NCI-H1436 (cell line): ENCODE measurements at regions not wholly inside any gene's neighbourhood (a gene's known extent, or its start where the extent isn't known, plus 50 kb on each side); places are given as distances from the start of the nearest gene placed in this dataset.
"Not testable (repeated sequence)": the region's sequence is repeated elsewhere in the genome, so short reads cannot be mapped to it uniquely, and the experiment has no call there.

ENCODE experiments used
- DNase-seq: peaks from one replicate; lab custom pipeline; 2025; lab: John Stamatoyannopoulos, UW

DNA sequence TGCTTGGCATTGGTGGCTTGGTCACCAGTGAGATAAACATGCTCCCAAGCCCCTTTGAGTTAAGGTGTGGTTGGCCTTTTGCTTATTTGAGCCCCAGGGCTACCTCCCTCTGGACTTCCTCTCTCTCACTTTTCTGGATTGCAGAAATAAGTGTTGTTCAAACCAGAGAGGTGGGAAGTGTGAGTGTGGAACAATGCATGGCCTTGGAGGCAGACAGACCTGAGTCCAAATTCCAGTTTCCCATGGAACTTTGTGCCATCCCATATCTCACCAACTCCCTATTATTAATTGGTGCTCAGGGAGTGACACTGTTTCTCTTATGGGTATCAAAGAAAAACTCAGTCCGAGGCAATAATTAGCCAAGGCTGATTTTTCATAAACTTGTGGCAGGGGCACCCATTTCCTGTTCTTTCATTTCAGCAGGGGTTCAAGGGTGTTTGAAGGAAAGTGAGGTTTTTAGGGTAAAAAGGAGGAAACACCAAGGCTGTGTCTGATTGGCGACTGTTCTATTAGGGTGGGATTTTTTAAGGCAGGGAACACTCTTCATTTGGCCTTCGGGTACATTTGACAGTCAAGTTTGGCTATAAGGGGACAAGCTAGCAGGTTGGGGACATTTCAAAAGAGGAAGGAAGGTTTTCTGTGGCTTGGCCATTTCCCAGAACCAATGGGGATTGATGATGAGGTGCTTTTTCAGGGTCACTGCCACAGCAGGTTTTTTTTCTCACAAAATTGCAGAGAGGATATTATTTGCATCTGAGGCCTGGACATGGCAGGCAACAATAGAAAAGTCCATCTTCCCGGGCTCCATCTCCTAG, 148.8 kb upstream of the NPY start:
- no peak for DNase-seq

DNA sequence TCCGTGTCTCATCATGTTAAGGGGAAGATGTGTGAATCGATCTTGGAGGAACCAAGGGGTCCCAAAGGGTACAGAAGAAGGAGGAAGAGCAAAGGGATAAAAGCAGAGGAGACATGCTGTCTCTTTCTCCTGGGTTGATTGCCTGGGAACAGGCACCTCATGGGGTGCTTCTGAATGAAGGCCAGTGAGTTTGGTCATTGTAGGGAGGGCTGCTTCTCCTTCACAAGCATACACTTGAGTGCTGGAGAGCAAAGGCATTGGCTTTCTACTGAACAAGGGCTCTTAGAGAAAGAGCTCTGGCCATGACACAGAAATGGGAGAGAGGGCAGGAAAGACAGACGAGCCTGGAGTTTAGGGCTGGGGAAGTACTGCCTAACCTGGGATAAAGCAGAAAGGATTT, 146.7 kb upstream of the NPY start:
- no peak for DNase-seq

DNA sequence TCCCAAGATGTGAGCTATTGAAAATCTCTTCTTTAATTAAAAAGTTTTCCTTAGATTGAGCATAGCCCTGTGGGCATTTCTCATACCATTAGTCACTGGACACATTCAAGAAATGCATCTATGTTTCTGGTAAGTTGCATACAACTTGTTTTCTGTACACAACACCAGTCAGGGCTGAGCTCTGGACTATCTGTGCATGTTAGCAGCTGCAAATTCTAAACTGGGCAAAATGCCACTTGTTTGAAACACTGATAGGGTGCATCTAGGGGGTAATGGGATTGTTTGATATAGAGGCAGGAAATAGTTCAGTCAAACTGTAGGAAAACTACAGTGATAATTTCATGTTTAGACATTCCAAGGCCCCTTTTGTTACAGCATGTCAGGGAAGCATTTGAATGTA, 145.6 kb upstream of the NPY start:
- no peak for DNase-seq

DNA sequence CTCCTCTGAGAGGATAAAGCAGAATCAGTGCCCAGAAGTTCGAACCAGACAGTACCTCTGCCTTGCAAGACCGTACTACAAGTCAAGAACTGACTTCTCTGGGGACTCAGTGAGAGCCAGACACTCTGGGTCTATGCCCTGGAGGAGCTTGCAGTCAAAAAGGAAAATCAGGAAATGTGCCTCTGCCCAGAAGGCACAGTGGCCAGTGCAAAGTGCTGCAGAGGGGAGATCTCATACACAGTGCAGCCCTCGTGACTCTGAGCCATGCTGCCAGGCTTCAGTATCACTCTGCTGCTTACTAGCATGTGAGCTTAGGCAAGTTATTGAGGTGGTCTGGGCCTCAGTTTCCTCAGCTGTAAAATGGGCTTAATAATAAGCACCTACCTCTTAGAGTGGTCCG, 144.0 kb upstream of the NPY start:
- DNase-seq = no peak

DNA sequence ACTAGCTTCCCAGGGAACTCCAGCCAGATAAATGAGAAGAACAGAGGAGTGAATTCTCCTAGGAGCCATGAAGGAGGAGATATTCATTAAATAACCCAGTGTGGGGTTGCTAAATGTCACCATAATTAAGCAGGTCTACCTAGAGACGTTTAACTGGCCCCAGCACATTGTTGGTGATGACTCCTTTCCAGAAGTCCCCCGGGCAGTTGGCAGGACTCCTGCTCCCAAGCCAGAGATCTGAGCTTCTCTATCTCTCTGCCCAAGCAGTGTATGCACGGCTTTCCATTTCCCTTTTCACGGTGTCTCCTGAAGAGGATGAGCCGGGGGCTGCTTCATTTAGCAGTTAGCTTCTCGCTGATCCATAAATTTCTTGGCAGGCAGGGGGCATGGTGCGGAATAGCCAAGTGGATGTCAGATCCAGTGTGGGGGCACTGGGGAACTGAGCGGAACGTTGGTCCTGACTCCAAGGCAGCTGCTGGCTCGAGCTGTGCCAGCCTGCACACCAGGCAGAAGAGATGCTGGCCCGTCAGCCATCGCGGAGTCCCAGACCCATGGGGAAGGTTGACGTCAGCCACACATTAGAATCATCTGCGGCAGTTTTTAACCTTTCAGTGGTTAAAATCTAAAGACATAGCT, 142.0 kb upstream of the NPY start:
- DNase-seq = no peak

DNA sequence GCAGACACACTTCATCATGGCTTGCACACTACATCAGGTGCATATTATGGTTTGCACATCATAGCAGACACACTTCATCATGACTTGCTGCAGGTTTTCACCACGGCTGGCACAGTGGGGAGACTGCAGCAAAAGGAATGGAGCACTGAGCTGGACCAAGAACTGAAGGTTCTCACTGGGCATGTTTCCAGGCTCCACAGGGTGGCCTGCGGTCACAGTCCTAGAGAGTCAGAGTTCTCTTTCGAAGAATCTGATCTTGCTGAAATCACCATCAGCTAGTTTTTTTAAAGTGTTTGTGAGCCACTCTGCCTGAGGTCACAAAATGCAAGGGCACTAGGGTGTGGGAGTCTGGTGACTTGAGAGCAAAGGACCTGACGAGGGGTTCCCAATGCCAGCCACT, 140.4 kb upstream of the NPY start:
- no peak for DNase-seq

DNA sequence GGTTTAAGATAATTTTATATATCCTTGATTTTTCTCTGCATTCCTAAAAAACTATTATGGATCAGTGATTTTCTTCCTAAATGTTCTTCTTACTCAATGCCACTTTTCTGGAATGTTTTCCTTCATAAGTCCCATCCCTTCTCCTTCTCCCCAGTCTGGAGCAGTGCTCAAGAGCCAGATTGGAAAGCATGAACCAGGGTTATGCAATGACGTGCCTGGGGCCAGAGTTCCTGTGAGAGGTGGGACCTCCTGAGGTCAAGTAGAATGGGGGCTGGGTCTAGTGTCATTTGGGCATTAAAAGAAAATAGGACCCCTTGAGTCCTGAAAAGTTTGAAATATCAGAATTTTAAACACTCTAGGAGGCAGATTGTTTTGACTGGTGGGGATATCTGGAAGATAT, 132.0 kb upstream of the NPY start:
- no peak for DNase-seq

DNA sequence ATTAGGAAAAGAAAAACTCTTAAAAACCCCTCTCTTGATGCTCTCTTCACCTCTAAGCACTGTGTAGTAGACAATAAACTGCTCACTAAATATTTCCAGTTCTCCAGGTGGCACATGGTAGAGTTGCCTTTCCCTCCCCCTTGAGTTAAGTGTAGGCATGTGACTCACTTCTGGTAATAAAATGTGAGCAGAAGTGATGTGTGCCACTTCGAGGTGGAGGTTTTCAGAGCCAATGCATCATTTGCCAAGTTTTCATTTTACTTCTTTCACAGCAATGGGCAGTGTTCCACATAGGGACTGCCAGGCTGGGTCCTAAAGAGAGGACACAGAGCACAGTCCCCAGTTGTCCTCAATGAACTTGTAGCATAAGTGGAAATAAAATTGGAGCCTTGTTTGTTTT, 131.6 kb upstream of the NPY start:
- DNase-seq = no peak

DNA sequence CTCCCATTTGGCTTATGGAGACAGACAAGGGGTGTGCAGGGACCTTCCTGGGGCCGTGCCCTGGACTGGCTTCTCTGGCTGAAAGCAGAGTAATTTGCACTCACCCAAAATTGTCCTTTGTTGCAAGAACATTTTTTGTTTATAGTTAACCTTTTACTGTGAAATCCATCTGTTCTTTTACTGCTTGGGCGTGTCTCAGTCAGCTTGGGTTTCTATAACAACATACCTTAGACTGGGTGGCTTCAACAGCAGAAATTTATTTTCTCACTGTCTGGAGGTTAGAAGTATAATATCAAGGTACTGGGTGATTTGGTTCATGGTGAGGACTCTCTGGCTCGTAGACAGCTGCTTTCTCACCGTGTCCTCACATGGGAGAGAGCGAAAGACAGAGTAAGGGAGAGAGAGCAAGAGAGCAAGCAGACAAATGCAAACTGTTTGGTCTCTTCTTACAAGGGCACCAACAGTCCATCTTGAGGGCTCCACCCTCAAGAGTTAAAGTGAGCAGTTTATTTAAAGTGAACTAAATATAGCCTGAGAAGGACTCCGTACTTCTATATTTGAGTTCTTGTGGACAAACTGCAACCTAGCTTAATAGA, 131.0 kb upstream of the NPY start:
- DNase-seq = no peak

DNA sequence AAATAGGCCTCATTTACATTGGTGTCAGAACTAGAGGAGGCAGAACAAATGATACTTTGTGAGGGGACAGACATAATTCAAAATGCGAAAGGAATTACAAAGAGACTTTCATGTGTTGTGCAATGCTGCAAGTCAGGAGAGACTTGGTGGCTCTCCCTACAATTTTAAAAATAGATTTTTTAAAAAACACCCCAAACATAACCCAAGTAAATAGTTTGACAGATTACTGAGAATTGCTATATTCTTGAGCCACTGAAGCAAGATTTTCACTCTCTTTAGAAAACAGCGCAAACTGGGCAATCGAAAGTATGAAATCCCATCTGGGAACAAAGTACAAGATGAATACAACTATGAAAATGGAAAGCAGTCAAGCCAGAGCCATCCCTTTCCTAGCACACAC, 126.3 kb upstream of the NPY start:
- DNase-seq = no peak

DNA sequence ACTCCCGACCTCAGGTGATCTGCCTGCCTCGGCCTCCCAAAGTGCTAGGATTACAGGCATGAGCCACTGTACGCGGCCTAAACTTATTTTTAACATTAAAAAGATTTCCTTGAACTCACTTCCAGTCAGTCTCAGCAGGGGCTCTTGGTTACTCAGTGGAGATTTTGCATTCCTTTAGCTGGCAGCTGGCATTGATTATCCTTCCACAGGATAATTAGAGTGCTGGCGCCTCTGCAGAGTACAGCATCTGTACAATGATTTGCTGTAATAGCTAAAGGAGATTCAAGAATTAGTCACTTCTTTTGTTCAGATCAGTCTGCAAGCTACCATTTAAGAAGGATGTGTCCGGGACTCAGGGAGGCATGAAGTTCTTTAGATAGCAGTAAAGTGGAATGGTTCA, 125.0 kb upstream of the NPY start:
- DNase-seq = no peak

DNA sequence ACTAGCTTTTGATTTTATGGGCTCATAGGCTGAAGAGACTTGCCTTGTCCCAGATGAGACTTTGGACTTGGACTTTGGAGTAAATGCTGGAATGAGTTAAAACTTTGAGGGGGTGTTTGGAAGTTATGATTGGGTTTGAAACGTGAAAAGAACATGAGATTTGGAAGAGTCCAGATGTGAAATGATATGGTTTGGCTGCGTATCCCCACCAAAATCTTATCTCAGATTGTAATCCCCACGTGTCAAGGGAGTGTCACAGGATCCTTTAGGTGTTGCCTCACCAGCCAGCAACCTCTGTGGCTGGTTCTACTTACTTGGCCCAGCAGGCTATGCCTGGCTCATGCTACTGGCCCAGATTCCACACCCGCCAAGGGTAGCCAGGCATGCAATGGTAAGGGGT, 119.6 kb upstream of the NPY start:
- no peak for DNase-seq

DNA sequence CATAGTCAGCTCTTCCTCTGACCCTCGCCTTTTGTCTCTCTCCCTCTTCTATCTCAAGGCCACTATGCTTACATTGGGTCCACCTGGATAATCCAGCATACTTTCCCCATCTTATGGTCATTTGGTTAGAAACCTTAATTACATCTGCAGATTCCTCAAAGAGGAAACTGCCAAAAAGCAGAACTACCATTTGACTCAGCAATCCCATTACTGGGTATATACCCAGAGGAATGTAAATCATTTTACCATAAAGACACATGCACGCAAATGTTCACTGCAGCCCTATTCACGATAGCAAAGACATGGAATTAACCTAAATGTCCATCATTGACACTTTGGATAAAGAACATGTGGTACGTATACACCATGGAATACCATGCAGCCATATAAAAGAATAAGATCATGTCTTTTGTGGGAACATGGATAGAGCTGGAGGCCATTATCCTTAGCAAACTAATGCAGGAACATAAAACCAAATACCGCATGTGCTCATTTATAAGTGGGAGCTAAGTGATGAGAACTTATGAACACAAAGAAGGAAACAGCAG, 114.8 kb upstream of the NPY start:
- no peak for DNase-seq

DNA sequence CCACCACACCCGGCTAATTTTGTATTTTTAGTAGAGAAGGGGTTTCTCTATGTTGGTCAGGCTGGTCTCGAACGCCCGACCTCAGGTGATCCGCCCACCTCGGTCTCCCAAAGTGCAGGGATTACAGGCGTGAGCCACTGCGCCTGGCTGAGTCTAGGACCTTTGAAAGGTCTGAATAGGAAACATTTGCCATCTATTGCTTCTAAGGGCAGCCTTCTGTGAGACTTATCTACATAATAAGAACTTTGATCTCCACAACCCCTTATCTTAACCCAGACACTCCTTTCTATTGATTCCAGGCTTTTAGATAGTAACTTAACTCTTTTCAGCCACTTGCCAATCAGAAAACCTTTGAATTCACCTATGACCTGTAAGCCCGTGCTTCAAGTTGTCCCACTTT, 112.0 kb upstream of the NPY start:
- DNase-seq = not testable (repeated sequence)

DNA sequence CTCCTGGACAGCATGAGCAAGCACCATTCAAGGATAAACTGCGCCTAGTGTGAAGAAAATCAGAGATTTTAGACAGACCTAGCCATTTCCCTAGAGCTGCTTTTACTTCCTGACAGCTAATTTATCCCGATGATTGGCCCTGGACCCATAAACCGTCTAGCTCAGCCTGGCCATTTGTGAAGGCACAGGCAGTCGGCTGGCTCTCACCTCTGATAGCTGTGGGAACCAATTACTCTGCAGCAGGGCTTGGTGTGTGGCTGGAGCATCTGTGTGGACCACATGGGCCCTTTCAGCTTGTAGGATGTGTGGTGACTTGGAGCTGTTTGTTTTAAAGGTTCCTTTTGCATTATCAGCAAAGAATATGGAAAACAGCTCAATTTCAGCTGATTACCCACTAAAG, 111.1 kb upstream of the NPY start:
- DNase-seq = no peak

DNA sequence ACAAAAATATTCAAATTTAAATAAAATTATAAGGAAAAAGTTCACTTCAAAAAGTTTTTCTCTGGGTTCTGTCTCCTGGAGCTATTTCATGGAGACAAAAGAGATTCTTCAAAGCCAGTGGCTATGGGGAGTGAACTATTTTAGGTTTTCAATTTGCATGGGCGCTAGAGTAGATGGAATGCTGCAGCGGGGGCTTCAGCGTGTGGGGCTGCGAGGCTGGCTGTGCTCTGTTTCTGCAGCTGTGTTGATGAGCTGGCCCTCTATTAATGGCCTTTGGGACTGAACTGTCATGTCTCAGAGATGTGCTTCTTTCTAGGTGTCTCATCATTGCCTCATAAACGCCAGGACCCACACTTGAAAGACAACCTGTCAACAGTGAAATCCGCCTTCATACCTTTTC, 108.4 kb upstream of the NPY start:
- DNase-seq = no peak

DNA sequence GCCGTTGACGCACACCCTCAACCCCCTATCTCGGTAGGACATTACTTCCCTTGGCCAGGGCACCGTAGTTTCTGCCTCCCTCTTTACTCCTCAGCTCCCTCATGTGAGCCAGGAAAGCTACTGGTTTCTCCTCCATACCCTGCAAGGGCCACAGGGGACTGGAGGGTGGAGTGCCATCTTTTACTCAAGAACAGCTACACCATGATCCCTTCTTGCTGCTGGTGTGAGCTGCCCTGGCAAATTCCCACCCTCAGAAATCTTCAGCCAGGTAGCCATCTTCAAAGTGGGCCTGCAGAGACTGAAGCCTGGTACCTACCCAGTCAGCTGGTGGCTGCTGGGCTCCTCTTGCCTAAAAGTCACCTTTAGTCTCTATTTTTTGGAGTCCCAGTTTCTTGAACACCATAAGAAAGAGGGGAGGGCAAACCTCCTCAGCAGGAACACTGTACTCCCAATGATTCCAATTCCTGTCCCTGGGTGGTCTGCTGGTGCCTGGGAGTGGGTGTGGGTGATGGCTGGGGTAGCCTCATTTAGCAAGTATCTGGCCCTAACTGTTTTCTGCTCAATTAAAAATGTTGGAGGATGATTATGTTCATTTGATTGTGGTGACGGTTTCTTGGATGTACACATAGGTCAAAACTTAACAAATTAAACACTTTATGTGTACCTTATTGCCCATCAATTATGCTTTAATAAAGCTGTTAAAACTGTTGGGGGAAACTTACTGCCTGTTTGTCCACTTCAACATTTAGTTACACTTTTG, 105.0 kb upstream of the NPY start:
- no peak for DNase-seq

DNA sequence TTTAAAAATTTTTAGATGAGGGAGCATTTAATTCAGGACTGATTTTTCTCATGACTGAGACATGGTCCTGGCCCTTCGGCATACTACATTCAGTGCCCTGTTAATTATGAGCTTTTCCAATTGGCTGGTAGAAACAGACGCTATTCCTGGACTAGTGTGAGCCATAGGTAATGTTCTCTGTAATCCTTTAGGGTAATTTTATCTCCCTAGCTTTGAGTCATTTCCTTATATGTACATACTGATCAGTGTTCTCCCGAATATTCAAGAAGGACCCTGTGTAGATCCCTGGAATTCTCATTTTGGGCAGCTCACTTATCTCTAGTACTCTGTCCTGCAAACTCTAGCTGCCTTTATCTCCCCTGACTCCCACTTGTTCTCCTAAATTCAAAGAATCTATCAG, 92.6 kb upstream of the NPY start:
- DNase-seq = no peak

DNA sequence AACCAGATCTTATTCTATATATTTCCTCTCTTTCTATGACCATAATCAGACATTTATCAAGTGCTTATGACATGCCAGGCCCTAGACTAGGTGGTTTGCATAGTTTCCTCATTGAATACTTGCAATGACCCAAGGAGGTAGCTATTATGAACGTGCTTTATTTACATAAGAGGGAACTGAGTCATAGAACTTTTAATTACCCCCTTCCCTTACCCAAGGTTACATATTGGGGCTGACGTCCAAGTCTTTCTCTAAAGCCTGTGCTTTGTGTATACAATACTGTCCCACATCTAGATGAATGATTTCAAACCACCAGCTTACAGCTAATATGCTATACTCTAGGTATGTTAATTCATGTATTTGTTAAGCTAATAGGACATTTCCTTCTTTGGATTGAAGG, 91.9 kb upstream of the NPY start:
- DNase-seq = no peak

DNA sequence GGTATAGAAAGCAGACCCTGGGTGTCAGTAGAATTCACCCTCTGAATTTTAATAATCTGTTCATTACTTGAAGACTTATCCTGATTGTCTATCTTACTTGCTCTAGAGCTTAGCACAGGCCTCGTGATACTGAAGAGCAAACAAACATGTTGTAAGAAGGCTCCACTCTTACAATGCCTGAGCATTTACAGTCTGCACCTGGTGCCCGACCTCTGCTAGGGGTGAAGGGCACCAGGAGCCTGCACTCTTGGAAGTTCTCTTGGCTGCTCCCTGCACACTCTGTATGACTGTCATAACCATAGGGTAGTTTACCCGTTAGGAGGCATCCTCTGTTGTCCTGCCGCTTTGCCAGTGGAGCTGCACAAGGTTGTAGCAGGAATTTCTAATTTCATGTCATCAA, 91.3 kb upstream of the NPY start:
- no peak for DNase-seq

DNA sequence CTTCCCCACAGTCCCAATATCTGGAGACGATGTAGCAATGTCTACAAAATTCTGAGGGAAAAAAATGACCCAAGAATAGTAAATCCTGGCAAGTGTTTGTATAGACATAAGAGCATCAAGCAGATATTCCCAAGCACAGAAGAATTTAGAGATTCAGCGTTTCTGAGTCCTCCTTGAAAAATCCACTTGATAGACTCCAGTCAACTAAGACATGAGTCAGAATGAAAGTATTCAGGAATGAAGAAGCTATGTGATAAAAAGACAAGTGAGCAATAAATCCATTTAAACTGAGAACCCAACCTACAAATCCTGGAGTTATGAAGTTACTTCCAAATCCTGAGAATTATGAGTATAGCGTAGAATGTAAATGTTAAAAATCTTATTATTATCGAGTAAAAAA, 86.1 kb upstream of the NPY start:
- no peak for DNase-seq

DNA sequence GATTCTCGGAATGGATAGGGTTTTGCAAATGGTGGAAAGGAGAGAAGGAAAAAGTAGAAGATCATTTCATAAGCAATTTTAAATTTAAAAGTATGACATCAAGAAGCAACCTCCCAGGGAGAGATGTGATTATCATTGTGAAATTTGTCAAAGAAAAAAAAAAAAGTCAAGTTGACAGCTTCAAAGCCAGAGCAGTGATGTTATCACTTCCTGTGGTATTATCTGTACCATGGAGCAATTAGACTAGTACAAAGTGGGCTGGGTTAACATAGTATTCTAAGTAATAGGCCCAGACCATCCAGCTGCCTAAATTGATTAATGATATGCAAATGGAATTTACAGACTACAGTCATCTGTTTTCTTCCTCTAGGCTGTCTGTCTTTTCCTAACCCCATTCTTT, 84.0 kb upstream of the NPY start:
- peak; percentile 21 for DNase-seq
